Astrocyte (in vitro differentiated cells and primary cell): ENCODE measurements at regions not wholly inside any gene's neighbourhood (a gene's known extent, or its start where the extent isn't known, plus 50 kb on each side); places are given as distances from the start of the nearest gene placed in this dataset.

Source experiments
- DNase-seq: peaks from one replicate; pipeline ENCODE4 v3.0.0-alpha.2; 2010; ENCODE audit warnings: low read depth
- FAIRE-seq: peaks from 2 replicates; lab custom pipeline; 2011; peaks lifted over from hg19 to GRCh38; lab: Jason Lieb, UNC
- H2AFZ ChIP-seq: 2 replicates; pipeline ENCODE4 v1.6.0; 2012; ENCODE audit warnings: low read depth, low read length, inconsistent platforms
- H3K27ac ChIP-seq: 2 replicates; pipeline ENCODE4 v1.5.1; 2011; ENCODE audit warnings: low read depth, low read length, inconsistent platforms
- H3K27me3 ChIP-seq: 2 replicates; pipeline ENCODE4 v1.6.0; 2011; ENCODE audit warnings: low read length, inconsistent platforms; ENCODE audit not compliant: insufficient read depth
- H3K36me3 ChIP-seq: 2 replicates; pipeline ENCODE4 v1.5.1; 2011; ENCODE audit warnings: low read length, inconsistent platforms; ENCODE audit not compliant: insufficient read depth
- H3K4me1 ChIP-seq: 2 replicates; pipeline ENCODE4 v1.5.1; 2011; ENCODE audit warnings: low read length, inconsistent platforms; ENCODE audit not compliant: insufficient read depth
- H3K4me2 ChIP-seq: 2 replicates; pipeline ENCODE4 v1.6.0; 2012; ENCODE audit warnings: low read length, inconsistent platforms
- H3K4me3 ChIP-seq: 2 replicates; pipeline ENCODE4 v1.5.1; 2011; ENCODE audit warnings: low read depth, mild to moderate bottlenecking, low read length, inconsistent platforms; ENCODE audit not compliant: insufficient read depth
- H3K79me2 ChIP-seq: 2 replicates; pipeline ENCODE4 v1.6.0; 2012; ENCODE audit warnings: mild to moderate bottlenecking, low read length, inconsistent platforms; ENCODE audit not compliant: insufficient read depth
- H3K9ac ChIP-seq: 2 replicates; pipeline ENCODE4 v1.6.0; 2012; ENCODE audit warnings: mild to moderate bottlenecking, low read length, inconsistent platforms
- H3K9me3 ChIP-seq: 2 replicates; pipeline ENCODE4 v1.5.1; 2012; ENCODE audit warnings: low read depth, mild to moderate bottlenecking, low read length, inconsistent platforms; ENCODE audit not compliant: insufficient read depth
- H4K20me1 ChIP-seq: 2 replicates; pipeline ENCODE4 v1.6.0; 2012; ENCODE audit warnings: low read length, inconsistent platforms; ENCODE audit not compliant: insufficient read depth
- H3K27ac Mint-ChIP-seq: one replicate; pipeline ENCODE4 v1.8.0; 2021; ENCODE audit warnings: mild to moderate bottlenecking, mixed read lengths; ENCODE audit not compliant: unreplicated experiment
- H3K27me3 Mint-ChIP-seq: one replicate; pipeline ENCODE4 v1.8.0; 2021; ENCODE audit warnings: low read depth, mixed read lengths; ENCODE audit not compliant: unreplicated experiment
- H3K36me3 Mint-ChIP-seq: one replicate; pipeline ENCODE4 v1.8.0; 2021; ENCODE audit warnings: low read depth, mixed read lengths; ENCODE audit not compliant: unreplicated experiment
- H3K4me1 Mint-ChIP-seq: one replicate; pipeline ENCODE4 v1.8.0; 2021; ENCODE audit warnings: low read depth, mixed read lengths; ENCODE audit not compliant: unreplicated experiment
- H3K4me3 Mint-ChIP-seq: one replicate; pipeline ENCODE4 v1.8.0; 2021; ENCODE audit warnings: mild to moderate bottlenecking, moderate library complexity, mixed read lengths; ENCODE audit not compliant: unreplicated experiment
- H3K9me3 Mint-ChIP-seq: one replicate; pipeline ENCODE4 v1.8.0; 2021; ENCODE audit warnings: mild to moderate bottlenecking, mixed read lengths; ENCODE audit not compliant: unreplicated experiment
- EZH2 ChIP-seq: IDR thresholded peaks from 2 replicates; pipeline ENCODE4 v1.6.1; 2012; ENCODE audit warnings: mild to moderate bottlenecking, low read length, inconsistent platforms; ENCODE audit not compliant: insufficient read depth
- TF ChIP-seq, protein P1 (sequence below): IDR thresholded peaks from 2 replicates; pipeline ENCODE4 v1.5.1; 2011; ENCODE audit warnings: low read depth, mild to moderate bottlenecking, inconsistent platforms, low read length, moderate library complexity; ENCODE audit not compliant: insufficient read depth

DNA sequence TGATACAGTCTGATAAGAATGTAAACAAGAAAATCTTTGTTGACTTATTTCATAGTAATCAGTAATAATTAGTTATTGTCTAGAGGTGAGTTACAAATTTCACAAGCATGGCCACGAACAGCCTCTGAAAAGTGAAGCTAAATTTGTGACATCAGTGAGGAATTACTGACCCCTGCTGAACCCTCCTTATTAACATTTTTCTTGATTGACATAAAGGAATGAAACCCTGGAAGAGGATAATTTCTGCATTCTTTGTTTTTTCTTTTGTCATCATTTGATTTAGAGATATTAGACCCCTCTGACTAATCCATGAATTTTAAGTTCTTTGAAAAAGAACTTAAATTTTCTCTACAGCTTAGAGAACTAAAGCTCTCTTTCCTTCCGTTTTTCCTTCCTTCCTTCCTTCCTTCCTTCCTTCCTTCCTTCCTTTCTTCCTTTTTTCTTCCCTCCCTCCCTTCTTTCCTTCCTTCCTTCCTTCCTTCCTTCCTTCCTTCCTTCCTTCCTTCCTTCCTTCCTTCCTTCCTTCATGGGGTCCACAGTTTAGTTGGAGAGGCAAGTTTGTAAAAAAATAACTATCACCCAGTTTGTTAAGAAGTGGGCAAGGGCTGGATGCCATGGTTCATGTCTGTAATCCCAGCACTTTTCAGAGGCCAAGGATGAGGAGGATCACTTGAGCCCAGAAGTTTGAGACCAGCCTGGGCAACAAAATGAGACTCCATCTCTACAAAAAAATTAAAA, 387.0 kb downstream of the MTX2 start:
- peaks cover 8% of the 10 kb centered on the region for H3K27me3 Mint-ChIP-seq
- Histone ChIP-seq H3K79me2 (no peaks in the 10 kb centered on the region), H4K20me1 (no peaks in the 10 kb centered on the region), H3K4me3 (no peak overlapping the region), H3K4me2 (no peak overlapping the region), H3K4me1 (no peaks in the 10 kb centered on the region), H3K9me3 (no peaks in the 10 kb centered on the region), H3K27me3 (peaks cover 13% of the 10 kb centered on the region), H3K36me3 (no peaks in the 10 kb centered on the region), H2AFZ (no peak overlapping the region), H3K9ac (no peak overlapping the region), H3K27ac (no peak overlapping the region)
- TF ChIP-seq, protein P1, sequence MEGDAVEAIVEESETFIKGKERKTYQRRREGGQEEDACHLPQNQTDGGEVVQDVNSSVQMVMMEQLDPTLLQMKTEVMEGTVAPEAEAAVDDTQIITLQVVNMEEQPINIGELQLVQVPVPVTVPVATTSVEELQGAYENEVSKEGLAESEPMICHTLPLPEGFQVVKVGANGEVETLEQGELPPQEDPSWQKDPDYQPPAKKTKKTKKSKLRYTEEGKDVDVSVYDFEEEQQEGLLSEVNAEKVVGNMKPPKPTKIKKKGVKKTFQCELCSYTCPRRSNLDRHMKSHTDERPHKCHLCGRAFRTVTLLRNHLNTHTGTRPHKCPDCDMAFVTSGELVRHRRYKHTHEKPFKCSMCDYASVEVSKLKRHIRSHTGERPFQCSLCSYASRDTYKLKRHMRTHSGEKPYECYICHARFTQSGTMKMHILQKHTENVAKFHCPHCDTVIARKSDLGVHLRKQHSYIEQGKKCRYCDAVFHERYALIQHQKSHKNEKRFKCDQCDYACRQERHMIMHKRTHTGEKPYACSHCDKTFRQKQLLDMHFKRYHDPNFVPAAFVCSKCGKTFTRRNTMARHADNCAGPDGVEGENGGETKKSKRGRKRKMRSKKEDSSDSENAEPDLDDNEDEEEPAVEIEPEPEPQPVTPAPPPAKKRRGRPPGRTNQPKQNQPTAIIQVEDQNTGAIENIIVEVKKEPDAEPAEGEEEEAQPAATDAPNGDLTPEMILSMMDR, result no peak
- TF ChIP-seq EZH2, result no peak
- no peaks in the 10 kb centered on the region for H3K9me3 Mint-ChIP-seq
- DNase-seq (no peak), FAIRE-seq (no peak)
- no peaks in the 10 kb centered on the region for H3K36me3 Mint-ChIP-seq
- H3K4me3 Mint-ChIP-seq, result no peak overlapping the region
- H3K27ac Mint-ChIP-seq, result no peak overlapping the region
- H3K4me1 Mint-ChIP-seq, result peaks cover 2% of the 10 kb centered on the region

DNA sequence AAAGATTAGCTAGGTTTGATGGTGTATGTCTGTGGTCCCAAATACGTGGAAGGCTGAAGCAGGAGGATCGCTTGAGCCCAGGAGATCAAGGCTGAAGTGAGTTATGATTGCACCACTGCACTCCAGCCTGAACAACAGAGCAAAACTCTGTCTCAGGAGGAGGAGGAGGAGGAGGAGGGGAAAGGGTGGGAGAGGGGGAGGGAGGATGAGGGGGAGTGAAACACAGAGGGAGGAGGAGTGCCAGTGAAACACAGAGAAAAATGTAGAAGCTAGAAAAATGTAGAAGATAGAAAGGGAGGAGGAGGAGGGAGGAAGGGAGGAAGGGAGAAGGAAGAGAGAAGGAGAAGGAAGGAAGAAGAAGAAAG, 387.5 kb downstream of the MTX2 start:
- peaks cover 8% of the 10 kb centered on the region for H3K27me3 Mint-ChIP-seq
- no peak overlapping the region for H2AFZ ChIP-seq
- peaks cover 2% of the 10 kb centered on the region for H3K4me1 Mint-ChIP-seq

More for the DNA sequence above, 387.5 kb downstream of the MTX2 start:
- no peak overlapping the region for H3K4me3 Mint-ChIP-seq
- FAIRE-seq, result no peak
- Histone ChIP-seq H3K9ac (no peak overlapping the region), H3K4me3 (no peak overlapping the region), H3K27me3 (peaks cover 13% of the 10 kb centered on the region), H3K4me2 (no peak overlapping the region), H3K9me3 (no peaks in the 10 kb centered on the region), H3K4me1 (no peaks in the 10 kb centered on the region), H3K27ac (no peak overlapping the region), H3K36me3 (no peaks in the 10 kb centered on the region), H3K79me2 (no peaks in the 10 kb centered on the region), H4K20me1 (no peaks in the 10 kb centered on the region)
- no peaks in the 10 kb centered on the region for H3K36me3 Mint-ChIP-seq
- no peaks in the 10 kb centered on the region for H3K9me3 Mint-ChIP-seq
- no peak overlapping the region for H3K27ac Mint-ChIP-seq
- TF ChIP-seq EZH2, result no peak
- TF ChIP-seq, protein P1, result no peak
- no peak for DNase-seq
